Neuron (in vitro differentiated cells): ENCODE measurements at regions not wholly inside any gene's neighbourhood (a gene's known extent, or its start where the extent isn't known, plus 50 kb on each side); places are given as distances from the start of the nearest gene placed in this dataset.
"Not testable (repeated sequence)": the region's sequence is repeated elsewhere in the genome, so short reads cannot be mapped to it uniquely, and the experiment has no call there.

Experiments used
- H2AFZ ChIP-seq: one replicate; pipeline ENCODE4 v1.6.1; 2013; ENCODE audit warnings: low read depth, mild to moderate bottlenecking, inconsistent platforms, low read length, moderate library complexity
- H3K27me3 ChIP-seq: one replicate; pipeline ENCODE4 v1.6.1; 2013; ENCODE audit warnings: low read length; ENCODE audit not compliant: insufficient read depth
- H3K36me3 ChIP-seq: one replicate; pipeline ENCODE4 v1.6.1; 2013; ENCODE audit warnings: low read length; ENCODE audit not compliant: insufficient read depth
- H3K4me1 ChIP-seq: one replicate; pipeline ENCODE4 v1.6.1; 2013; ENCODE audit warnings: low read length; ENCODE audit not compliant: insufficient read depth
- H3K4me3 ChIP-seq: 2 replicates; pipeline ENCODE4 v1.5.1; 2013; ENCODE audit warnings: mild to moderate bottlenecking, low read length, moderate library complexity
- H3K9me3 ChIP-seq: one replicate; pipeline ENCODE4 v1.6.1; 2013; ENCODE audit warnings: low read length

DNA sequence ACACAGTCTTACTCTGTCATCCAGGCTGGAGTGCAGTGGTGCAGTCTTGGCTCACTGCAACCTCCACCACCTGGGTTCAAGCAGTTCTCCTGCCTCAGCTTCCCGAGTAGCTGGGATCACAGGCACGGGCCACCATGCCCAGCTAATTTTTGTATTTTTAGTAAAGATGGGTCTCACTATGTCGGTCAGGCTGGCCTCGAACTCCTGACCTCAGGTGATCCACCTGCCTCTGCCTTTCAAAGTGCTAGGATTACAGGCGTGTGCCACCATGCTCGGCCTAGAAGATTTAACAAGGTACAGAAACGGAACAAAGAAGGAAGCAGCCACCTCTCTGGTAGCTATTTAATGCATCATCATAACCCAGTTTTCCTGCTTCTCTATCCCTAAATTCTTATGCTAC, 113.8 kb downstream of the LARP7 start:
- H3K4me3 ChIP-seq, H3K4me1 ChIP-seq, H3K27me3 ChIP-seq, H2AFZ ChIP-seq, H3K36me3 ChIP-seq, H3K9me3 ChIP-seq: not testable (repeated sequence)

DNA sequence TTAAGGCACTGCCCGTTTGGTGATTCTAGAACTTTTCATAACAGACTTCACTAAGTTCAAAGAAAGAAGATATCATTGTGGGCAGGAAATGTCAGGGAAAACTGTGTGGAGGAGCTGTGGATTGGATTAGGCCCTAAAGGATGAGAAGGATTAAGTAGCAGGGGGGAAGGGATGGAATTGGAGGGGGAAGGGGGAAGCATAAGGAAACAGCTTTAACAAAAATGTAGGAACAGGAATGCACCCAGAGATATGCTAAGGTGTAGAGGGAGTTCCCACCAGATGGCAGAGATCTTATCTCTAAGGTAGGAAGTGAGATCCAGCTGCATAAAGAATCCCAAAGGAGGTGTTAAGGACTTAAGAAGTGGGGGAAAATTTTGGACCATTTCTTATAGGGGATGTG, 114.5 kb downstream of the LARP7 start:
- Histone ChIP-seq H3K36me3 (no peaks in the 10 kb centered on the region), H3K4me3 (no peak overlapping the region), H3K27me3 (no peaks in the 10 kb centered on the region), H3K9me3 (no peaks in the 10 kb centered on the region), H2AFZ (no peak overlapping the region), H3K4me1 (peaks cover 4% of the 10 kb centered on the region)

DNA sequence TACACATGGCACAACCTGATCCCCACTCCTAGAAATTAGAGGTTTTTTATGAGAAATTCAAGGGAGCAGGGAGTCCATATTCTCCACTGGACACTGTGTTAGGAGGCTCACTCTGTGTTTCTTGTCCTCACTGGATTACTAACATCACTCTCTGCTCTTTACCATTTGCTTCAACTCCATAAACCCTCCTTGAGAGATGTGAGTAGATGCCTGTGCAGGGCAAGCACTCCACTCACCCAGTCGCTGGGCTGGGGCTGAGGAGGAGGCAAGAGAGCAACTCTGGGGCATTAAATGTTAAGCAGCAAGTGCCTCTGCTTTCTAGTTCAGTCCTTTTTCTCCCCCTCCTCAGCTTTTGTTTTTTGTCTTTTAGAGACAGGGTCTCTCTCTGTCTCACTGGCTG, 115.1 kb downstream of the LARP7 start:
- Histone ChIP-seq H3K4me1 (peaks cover 3% of the 10 kb centered on the region), H3K4me3 (no peak overlapping the region), H3K36me3 (no peaks in the 10 kb centered on the region), H2AFZ (no peak overlapping the region), H3K9me3 (no peaks in the 10 kb centered on the region), H3K27me3 (no peaks in the 10 kb centered on the region)

DNA sequence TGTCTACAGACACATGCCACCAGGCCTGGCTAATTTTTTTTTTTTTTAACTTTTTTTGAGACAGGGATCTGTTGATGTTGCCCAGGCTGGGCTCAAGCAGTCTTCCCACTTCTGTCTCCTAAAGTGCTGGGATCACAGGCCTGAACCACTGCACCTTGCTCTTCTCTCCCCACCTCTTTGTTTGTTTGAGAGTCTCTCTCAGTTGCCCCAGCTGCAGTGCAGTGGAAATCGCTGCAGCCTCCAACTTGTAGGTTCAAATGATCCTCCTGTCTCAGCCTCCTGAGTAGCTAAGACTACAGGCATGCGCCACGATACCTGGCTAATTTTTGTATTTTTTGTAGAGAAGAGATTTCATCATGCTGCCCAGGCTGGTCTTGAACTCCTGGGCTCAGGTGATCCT, 115.6 kb downstream of the LARP7 start:
- H3K36me3 ChIP-seq = no peaks in the 10 kb centered on the region
- H3K9me3 ChIP-seq = no peaks in the 10 kb centered on the region
- no peak overlapping the region for H3K4me3 ChIP-seq
- H2AFZ ChIP-seq = no peak overlapping the region
- H3K27me3 ChIP-seq = no peaks in the 10 kb centered on the region
- H3K4me1 ChIP-seq = no peaks in the 10 kb centered on the region

DNA sequence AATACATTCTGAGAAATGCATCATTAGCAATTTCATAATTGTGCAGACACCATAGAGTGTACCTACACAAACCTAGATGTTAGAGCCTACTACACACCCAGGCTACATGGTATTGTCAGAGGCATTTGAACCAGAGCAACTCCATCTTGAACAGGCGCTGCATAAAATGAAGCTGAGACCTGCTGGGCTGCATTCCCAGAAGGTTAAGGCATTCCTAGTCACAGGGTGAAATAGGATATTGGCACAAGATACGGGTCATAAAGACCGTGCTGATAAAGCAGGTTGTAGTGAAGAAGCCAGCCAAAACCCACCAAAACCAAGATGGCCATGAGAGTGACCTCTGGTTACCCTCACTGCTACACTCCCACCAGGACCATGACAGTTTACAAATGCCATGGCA, 116.4 kb downstream of the LARP7 start:
- Histone ChIP-seq H3K4me3 (no peak overlapping the region), H2AFZ (no peak overlapping the region), H3K36me3 (no peaks in the 10 kb centered on the region), H3K27me3 (no peaks in the 10 kb centered on the region), H3K4me1 (no peaks in the 10 kb centered on the region), H3K9me3 (no peaks in the 10 kb centered on the region)

DNA sequence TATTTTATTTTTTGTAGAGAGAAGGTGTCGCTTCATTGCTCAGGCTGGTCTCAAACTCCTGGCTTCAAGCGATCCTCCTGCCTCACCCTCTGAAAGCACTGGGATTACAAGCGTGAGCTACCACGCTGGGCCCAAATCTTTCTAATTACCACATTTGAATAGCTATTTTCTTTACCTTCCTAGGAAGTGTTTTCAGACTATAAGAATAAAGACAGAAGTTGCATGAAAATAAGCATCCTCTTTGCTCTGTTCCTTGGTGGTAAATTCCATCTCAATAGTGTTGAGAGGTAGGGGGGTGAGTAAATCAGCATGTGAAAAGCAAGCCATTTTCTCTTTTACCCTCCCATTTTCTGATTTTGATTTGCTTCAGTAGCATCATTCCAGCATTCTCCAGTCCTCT, 122.4 kb downstream of the LARP7 start:
- no peaks in the 10 kb centered on the region for H3K4me1 ChIP-seq
- H3K9me3 ChIP-seq = no peaks in the 10 kb centered on the region
- no peaks in the 10 kb centered on the region for H3K36me3 ChIP-seq
- no peak overlapping the region for H3K4me3 ChIP-seq
- no peaks in the 10 kb centered on the region for H3K27me3 ChIP-seq
- H2AFZ ChIP-seq = no peak overlapping the region

DNA sequence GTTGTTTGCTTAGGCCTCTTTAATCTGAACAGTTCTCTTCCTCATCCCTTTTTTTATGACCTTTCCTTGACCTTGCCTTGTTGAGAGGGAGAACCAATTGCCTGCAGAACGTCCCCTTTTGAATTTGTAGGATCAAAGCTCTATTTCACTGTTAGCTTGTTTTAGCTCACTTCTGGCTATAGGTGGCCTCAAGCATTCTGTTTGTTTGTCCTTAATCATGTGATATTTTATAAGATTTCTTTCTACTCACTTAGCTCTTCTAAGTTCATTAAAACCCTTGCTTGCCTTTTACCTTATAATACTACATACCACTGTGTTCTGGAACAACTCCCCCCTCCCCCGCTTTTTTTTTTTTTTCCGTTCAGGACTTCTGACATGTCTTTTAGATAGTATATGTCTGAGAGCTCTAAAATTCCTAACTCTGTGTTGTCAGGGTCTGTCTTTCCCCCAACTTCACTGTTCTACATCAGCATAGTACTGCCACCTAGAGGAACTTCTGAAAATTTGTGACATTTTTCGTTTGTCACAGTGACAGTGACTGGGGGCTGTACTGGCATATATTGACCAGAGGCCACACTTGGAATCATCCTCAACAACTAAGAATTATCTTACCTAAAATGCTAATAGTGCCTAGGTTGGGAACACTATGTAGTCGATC, 128.5 kb downstream of the LARP7 start:
- Histone ChIP-seq H3K4me3 (no peak overlapping the region), H3K27me3 (no peaks in the 10 kb centered on the region), H3K36me3 (no peaks in the 10 kb centered on the region), H3K4me1 (peaks cover 4% of the 10 kb centered on the region), H2AFZ (no peak overlapping the region), H3K9me3 (no peaks in the 10 kb centered on the region)

DNA sequence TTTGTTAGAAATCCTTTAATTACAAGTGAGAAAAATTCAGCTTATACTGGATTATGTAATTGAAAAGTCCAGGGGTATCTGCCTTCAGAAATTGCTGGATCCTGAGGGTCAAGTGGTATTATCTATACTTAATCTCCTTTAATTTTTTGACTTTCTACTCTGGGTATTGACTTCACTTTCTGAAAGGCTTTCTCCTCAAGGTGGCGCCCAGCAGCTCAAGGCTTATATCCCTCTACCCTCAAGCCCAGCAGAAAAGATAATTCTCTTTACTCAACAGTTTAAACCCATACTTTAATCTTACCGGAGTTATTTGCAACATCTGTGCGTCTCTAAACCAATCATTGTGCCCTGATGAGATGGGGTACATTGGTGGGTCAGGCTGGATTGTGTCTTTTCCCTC, 129.5 kb downstream of the LARP7 start:
- Histone ChIP-seq H3K4me1 (peaks cover 4% of the 10 kb centered on the region), H2AFZ (no peak overlapping the region), H3K27me3 (no peaks in the 10 kb centered on the region), H3K36me3 (no peaks in the 10 kb centered on the region), H3K4me3 (no peak overlapping the region), H3K9me3 (no peaks in the 10 kb centered on the region)

DNA sequence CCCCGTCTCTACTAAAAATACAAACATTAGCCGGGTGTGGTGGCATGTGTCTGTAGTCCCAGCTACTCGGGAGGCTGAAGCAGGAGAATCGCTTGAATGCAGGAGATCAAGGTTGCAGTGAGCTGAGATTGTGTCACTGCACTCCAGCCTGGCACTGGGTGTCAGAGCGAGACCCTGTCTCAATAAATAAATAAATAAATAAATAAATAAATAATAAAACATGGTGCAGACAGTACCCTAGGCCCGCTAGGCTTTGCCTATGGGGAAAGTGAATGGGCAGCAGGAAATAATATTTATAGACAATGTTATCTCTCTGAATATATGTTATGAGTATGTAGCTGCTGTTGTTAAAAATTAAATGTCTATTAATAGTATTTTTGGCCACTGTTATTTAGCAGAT, 130.4 kb downstream of the LARP7 start:
- Histone ChIP-seq H3K9me3 (no peaks in the 10 kb centered on the region), H3K27me3 (no peaks in the 10 kb centered on the region), H3K4me3 (no peak overlapping the region), H2AFZ (no peak overlapping the region), H3K36me3 (no peaks in the 10 kb centered on the region), H3K4me1 (peaks cover 4% of the 10 kb centered on the region)

DNA sequence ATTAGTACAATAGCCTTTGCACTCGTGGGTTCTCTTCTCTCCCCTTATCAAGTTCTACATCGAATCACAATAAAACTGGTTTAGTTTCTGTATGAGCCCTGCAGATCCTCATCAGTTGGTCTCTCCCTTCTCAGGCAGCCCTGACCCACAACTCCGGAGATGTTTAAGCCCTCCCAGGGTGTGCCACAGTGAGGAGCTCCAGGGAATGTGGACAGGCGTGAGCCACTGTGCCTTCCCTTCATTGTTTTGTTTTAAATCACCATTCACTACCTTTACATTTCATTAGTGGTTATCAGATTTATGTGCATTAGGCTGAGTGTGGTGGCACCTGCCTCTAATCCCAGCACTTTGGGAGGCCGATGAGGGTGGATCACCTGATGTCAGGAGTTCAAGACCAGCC, 133.2 kb downstream of the LARP7 start:
- Histone ChIP-seq H3K4me1 (peaks cover 2% of the 10 kb centered on the region), H3K36me3 (no peaks in the 10 kb centered on the region), H3K27me3 (no peaks in the 10 kb centered on the region), H3K4me3 (no peak overlapping the region), H3K9me3 (no peaks in the 10 kb centered on the region), H2AFZ (no peak overlapping the region)

DNA sequence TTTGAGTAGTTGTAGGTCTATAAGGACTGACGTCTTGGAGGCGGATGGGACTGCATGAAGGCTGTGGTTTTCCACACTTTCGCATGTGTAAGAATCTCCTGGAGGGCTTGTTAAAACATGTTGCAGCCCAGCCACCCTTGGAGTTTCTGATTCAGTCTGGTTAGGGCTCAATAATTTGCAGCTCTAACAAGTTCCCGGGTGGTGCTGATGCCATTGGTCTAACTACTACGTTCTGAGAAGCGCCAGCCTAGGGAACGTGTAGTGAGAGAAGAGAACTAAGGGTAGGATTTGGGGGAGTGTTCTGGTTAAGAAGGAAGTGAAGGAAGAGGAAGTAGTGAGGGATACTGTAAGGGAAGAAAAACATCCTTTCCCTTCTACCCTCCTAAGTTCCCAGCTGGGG, 138.9 kb downstream of the LARP7 start:
- no peaks in the 10 kb centered on the region for H3K4me1 ChIP-seq
- H3K36me3 ChIP-seq = no peaks in the 10 kb centered on the region
- H3K27me3 ChIP-seq = no peaks in the 10 kb centered on the region
- H2AFZ ChIP-seq = no peak overlapping the region
- no peaks in the 10 kb centered on the region for H3K9me3 ChIP-seq
- no peak overlapping the region for H3K4me3 ChIP-seq

DNA sequence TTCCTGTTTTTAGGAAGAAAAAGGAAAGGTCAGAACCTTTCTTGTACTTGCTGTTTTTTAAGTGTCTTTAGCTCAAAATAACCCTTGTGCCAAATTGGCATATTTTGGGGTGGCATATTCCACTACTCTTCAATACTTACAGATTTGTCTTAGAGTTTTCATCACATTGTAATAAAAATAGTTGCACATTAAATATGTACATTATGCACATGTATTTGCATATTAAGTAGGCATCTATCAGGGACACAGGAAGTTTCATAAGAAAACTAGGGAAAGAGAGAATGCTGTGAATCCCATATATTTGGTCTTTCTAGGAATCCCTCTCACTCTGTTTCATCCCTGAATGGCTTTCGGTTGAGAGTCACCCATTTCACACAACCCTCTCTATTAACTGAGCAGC, 139.6 kb downstream of the LARP7 start:
- Histone ChIP-seq H3K4me1 (no peaks in the 10 kb centered on the region), H3K36me3 (no peaks in the 10 kb centered on the region), H2AFZ (no peak overlapping the region), H3K27me3 (no peaks in the 10 kb centered on the region), H3K4me3 (no peak overlapping the region), H3K9me3 (no peaks in the 10 kb centered on the region)

DNA sequence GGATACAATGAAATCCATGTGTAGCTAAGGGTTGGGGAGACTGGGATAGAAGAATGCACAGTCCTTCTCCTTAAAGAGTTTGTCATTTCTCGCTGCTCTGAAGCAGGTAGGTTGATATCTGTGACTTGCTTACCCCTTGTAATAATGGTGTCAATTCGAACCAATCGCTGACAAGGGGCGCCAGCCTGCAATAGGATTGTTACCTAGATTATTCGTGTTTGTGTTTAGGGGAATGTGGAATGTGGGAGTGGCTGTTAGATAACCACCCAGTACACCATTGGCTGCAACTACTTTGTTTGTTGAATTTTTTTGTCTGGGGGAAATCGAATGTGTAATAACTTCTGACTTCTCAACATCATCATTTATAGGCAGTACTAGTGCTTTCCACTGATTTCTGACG, 141.6 kb downstream of the LARP7 start:
- no peak overlapping the region for H3K4me3 ChIP-seq
- H3K36me3 ChIP-seq = no peaks in the 10 kb centered on the region
- no peaks in the 10 kb centered on the region for H3K4me1 ChIP-seq
- H3K9me3 ChIP-seq = no peaks in the 10 kb centered on the region
- no peak overlapping the region for H2AFZ ChIP-seq
- H3K27me3 ChIP-seq = no peaks in the 10 kb centered on the region

DNA sequence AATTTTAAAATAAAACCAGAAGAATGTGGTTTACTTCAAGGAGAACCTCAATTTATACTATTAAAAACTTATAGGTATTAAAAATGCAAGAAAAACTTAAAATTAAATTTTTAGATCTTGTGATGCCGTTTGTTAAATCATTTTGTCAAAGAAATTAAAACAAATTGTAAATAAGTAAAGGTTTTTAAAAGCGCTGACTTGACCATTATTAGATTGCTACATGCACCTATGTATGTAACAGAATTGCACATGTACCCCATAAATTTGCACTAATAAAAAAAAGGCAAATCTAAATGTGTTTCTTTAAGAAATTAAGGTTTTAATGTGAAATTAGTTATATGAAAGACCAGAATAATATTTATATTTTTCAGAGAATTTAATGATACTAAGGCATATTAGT, 156.1 kb downstream of the LARP7 start:
- Histone ChIP-seq H3K4me1 (no peaks in the 10 kb centered on the region), H3K27me3 (no peaks in the 10 kb centered on the region), H3K9me3 (peaks cover 2% of the 10 kb centered on the region)

More for the DNA sequence above, 156.1 kb downstream of the LARP7 start:
- no peak overlapping the region for H2AFZ ChIP-seq
- no peaks in the 10 kb centered on the region for H3K36me3 ChIP-seq
- no peak overlapping the region for H3K4me3 ChIP-seq
